Small intestine (tissue), 7 donors: ENCODE measurements at regions not wholly inside any gene's neighbourhood (a gene's known extent, or its start where the extent isn't known, plus 50 kb on each side); places are given as distances from the start of the nearest gene placed in this dataset.

Experiments
- DNase-seq, 2 donors: peaks; one replicate each; pipeline versions ENCODE4 v3.0.0 to v3.0.0-alpha.2; 2013
- FAIRE-seq: peaks from 2 replicates; lab custom pipeline; 2012; peaks lifted over from hg19 to GRCh38; lab: Jason Lieb, UNC
- H3K27ac ChIP-seq, 3 donors: one replicate each; pipeline ENCODE4 v1.5.1; 2013; ENCODE audit warnings: low read length in 2 of 3, mild to moderate bottlenecking in 2 of 3, control low read depth in 1 of 3, inconsistent platforms in 1 of 3, low read depth in 1 of 3, moderate library complexity in 1 of 3
- H3K27me3 ChIP-seq, 3 donors: one replicate each; pipeline ENCODE4 v1.6.1; 2013; ENCODE audit warnings: low read length in 3 of 3, inconsistent platforms in 1 of 3; ENCODE audit not compliant: control insufficient read depth in 3 of 3, insufficient read depth in 3 of 3
- H3K36me3 ChIP-seq, 3 donors: one replicate each; pipeline ENCODE4 v1.6.1; 2013; ENCODE audit warnings: low read length in 3 of 3, inconsistent platforms in 1 of 3, low read depth in 1 of 3, mild to moderate bottlenecking in 1 of 3, moderate library complexity in 1 of 3; ENCODE audit not compliant: control insufficient read depth in 3 of 3, insufficient read depth in 2 of 3
- H3K4me1 ChIP-seq, 3 donors: one replicate each; pipeline ENCODE4 v1.6.1; 2013; ENCODE audit warnings: low read length in 2 of 3, inconsistent platforms in 1 of 3, low read depth in 1 of 3, mild to moderate bottlenecking in 1 of 3, moderate library complexity in 1 of 3; ENCODE audit not compliant: control insufficient read depth in 3 of 3, insufficient read depth in 2 of 3
- H3K4me3 ChIP-seq, 3 donors: one replicate each; pipeline ENCODE4 v1.5.1; 2013; ENCODE audit warnings: low read length in 3 of 3, control low read depth in 1 of 3, inconsistent platforms in 1 of 3, low read depth in 1 of 3, mild to moderate bottlenecking in 1 of 3, moderate library complexity in 1 of 3
- H3K9me3 ChIP-seq, 2 donors: one replicate each; pipeline ENCODE4 v1.6.1; 2013; ENCODE audit warnings: low read depth in 1 of 2, low read length in 1 of 2; ENCODE audit not compliant: control insufficient read depth in 2 of 2, insufficient read depth in 1 of 2
- WGBS, 3 donors: extraction: QIAGEN DNeasy Blood & Tissue Kit; methylation state at CpG; one replicate each; pipeline ENCODE4 v1.1.7; 2013; 5-methylcytosine and 5-hydroxymethylcytosine counted together
- donor health status: healthy with polysubstance abuse.
- donor health status: control.
- donor health status: control.
- donor health status: Bipolar disorder and iron deficiency.
- donor health status: healthy.

DNA sequence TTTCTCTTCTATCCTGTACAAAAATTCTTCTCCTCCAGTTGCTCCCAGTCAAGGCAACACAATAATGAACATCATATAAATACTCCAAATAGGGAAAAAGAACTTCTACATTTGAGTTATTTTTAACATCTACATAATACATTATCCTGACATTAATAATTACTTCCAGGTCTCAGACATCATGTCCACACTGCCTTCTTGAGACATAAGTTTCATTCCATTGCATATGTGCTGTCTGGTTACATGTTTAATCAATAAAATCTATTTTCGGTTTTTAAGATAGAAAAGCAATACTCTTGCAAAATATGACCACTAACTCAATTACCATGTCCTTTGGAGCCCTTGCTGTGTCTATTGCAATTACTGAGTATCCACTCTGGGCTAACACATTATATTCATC, 881.9 kb downstream of the GALC start:
- Histone ChIP-seq H3K27me3 (no peaks in the 10 kb centered on the region), H3K27ac (no peak overlapping the region), H3K9me3 (no peaks in the 10 kb centered on the region), H3K36me3 (no peaks in the 10 kb centered on the region), H3K4me3 (no peak overlapping the region), H3K4me1 (no peaks in the 10 kb centered on the region)
- DNase-seq (no peak), FAIRE-seq (no peak)
- 68 to 85% (median 77%) methylated on average over 1 of the region's 1 CpG for WGBS, 3 donors

DNA sequence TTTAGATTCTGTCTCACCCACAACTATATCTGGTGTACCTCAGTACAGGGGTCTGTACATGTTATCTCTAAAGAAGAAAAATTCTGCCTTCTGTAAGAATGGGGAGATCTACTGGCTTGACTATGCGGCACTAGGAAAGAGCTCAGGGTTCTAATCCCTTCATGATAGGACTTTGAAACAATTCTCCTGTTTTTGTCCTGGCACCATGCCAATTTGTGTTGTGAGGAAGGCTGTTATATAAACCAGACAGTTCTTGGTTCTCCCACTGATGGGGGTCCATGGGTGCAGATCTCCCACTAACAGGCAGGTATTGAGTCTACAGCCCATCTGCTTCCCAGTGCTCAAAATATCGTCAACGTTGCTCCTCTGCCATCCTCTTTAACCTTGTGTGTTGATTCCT, 883.7 kb downstream of the GALC start:
- no peak overlapping the region for H3K27ac ChIP-seq
- H3K9me3 ChIP-seq: no peaks in the 10 kb centered on the region
- no peaks in the 10 kb centered on the region for H3K4me1 ChIP-seq
- no peak overlapping the region for H3K4me3 ChIP-seq
- DNase-seq (no peak), FAIRE-seq (no peak)
- H3K27me3 ChIP-seq: no peaks in the 10 kb centered on the region
- WGBS, 3 donors: 88 to 92% (median 91%) methylated on average over 3 of the region's 3 CpGs
- H3K36me3 ChIP-seq: no peaks in the 10 kb centered on the region

DNA sequence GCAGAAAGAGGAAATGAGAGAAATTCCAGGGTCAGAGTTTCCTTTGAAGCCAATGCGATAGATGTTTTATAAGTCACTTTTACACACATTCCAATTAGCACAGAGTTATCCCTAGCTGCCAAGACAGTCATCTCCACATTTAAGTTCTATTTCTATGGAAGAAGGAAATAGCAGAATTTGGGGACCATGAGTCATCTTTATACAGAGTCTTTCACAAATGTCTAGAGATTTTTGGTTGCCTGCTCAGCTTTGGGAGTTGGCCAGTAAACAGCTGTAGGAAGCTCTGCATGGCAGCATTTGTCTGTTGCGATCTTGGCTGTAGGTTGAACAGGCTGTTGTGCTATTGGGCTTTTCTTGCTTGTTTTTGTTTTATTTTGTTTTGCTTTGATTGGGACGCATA, 884.3 kb downstream of the GALC start:
- 79 to 88% (median 79%) methylated on average over 3 of the region's 3 CpGs for WGBS, 3 donors
- no peak overlapping the region for H3K27ac ChIP-seq
- no peaks in the 10 kb centered on the region for H3K36me3 ChIP-seq
- no peak for FAIRE-seq
- H3K4me1 ChIP-seq: no peaks in the 10 kb centered on the region
- no peaks in the 10 kb centered on the region for H3K9me3 ChIP-seq
- no peak for DNase-seq
- no peak overlapping the region for H3K4me3 ChIP-seq
- no peaks in the 10 kb centered on the region for H3K27me3 ChIP-seq

DNA sequence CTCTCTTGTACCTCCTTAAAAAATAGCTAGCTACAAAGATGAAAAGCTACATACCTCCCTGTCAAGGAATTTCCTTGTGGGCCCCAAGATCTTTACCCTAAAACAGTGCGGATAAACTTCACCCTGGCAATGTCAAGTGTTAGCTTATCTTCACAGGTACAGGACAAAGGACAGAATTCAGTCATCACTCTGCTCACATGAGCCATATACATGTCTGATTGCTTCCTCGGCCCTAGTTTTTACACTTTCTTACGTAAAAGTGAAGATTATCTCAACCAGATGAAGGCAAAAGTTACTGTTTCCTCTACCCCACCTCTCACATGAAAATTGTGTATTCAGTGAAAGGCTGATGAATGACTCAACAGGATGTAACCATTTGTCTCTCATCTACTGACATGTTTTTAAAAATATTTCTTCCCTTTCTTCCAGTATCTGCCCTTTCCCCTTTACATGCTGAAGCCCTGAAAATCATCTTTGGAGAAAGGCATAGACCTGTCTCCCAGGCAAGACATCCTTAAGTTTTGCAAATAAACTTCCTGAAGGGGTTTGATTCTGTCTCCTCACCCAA, 890.1 kb downstream of the GALC start:
- no peaks in the 10 kb centered on the region for H3K9me3 ChIP-seq
- H3K27ac ChIP-seq: peak overlapping the region in 1 of 3 donors; percentile 19
- 19 to 55% (median 45%) methylated on average over 3 of the region's 3 CpGs for WGBS, 3 donors
- H3K27me3 ChIP-seq: no peaks in the 10 kb centered on the region
- H3K4me3 ChIP-seq: no peak overlapping the region
- no peak for FAIRE-seq
- peak in 1 of 2 donors; percentile 62 for DNase-seq
- H3K36me3 ChIP-seq: no peaks in the 10 kb centered on the region
- no peaks in the 10 kb centered on the region for H3K4me1 ChIP-seq

DNA sequence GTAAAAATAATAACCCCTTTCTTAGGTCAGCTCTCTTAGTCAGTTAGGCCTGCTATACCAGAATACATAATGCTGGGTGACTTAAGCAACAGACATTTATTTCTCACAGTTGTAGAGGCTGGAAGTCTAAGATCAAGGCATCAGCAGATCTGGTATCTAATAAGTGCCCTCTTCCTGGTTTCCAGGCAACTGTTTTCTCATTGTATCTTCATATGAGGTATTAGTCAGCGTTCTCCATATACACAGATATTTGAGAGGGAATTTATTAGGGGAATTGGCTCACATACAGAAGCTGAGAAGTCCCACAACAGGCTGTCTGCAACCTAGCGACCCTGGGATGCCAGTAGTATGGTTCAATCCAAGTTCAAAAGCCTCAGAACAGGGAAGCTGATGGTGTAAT, 896.0 kb downstream of the GALC start:
- Histone ChIP-seq H3K4me3 (no peak overlapping the region), H3K9me3 (no peaks in the 10 kb centered on the region), H3K27ac (no peak overlapping the region), H3K27me3 (no peaks in the 10 kb centered on the region), H3K36me3 (no peaks in the 10 kb centered on the region), H3K4me1 (no peaks in the 10 kb centered on the region)
- WGBS, 3 donors: 20 to 58% (median 39%) methylated on average over 2 of the region's 2 CpGs
- FAIRE-seq (no peak), DNase-seq (peak in 1 of 2 donors; percentile 40)

DNA sequence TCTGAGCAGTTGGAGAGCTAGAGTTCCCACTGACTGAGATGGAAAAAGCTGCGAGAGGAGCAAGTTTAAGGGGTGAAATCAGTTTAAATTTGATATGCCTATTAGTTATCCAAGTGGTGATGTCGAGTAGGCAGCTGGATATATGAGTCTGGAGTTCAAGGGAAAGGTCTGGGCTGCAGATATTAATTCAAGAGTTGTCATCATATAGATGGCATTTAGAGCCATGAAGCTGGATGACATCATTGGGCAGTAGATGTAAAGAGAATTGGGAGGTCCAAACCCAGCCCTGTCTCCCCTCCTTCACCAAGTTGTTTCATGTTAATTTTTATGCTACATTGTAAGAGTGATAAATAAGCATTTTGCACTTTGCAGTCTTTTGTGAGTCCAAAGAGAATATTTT, 898.1 kb downstream of the GALC start:
- Histone ChIP-seq H3K4me3 (no peak overlapping the region), H3K4me1 (no peaks in the 10 kb centered on the region), H3K9me3 (no peaks in the 10 kb centered on the region), H3K36me3 (no peaks in the 10 kb centered on the region), H3K27me3 (no peaks in the 10 kb centered on the region), H3K27ac (no peak overlapping the region)
- WGBS, 3 donors: 69 to 72% (median 69%) methylated on average over 2 of the region's 2 CpGs
- DNase-seq (no peak), FAIRE-seq (no peak)

DNA sequence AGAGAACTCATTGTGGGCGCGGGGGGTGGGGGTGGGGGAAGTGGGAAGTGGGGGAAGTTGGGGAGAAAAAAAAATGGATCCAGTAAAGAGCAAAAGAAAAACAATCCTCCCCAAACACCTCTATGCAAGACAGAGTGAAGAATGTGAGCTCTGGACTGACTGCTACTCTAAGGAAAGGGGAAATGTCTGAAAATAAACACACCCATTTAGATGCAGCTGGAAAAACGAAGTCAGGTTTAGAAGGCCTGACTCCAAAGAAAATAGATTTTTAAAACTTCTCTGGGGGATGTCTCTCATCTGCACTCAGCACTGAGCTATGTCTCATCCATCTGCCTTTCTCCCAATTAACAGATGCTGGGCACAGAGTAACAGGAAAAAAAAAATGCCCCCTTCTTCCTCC, 904.4 kb downstream of the GALC start:
- WGBS, 3 donors: 32 to 38% (median 37%) methylated on average over 3 of the region's 3 CpGs
- peaks cover 0 to 1% of the 10 kb centered on the region in 2 donors for H3K9me3 ChIP-seq
- DNase-seq (no peak), FAIRE-seq (no peak)
- H3K27me3 ChIP-seq: no peaks in the 10 kb centered on the region
- H3K36me3 ChIP-seq: no peaks in the 10 kb centered on the region
- no peaks in the 10 kb centered on the region for H3K4me1 ChIP-seq
- no peak overlapping the region for H3K4me3 ChIP-seq
- H3K27ac ChIP-seq: no peak overlapping the region

DNA sequence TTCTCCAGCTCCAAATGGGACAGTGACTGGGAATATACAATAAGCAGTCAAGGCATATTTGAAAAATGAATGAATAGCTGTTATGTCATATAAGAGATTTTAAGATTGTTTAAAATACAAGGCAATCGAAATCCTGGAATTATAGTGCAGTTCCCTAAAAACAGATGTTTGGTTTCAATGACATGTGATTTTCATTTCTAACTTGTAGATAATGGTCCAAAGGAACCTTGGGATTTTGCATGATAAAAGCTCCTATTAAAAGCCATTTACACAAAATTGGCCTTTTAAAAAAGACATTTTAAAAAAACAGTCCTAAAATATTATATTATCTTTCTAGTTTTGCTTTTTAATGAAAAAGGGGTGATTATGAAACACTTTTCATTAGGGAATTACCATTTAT, 905.1 kb downstream of the GALC start:
- Histone ChIP-seq H3K27me3 (no peaks in the 10 kb centered on the region), H3K9me3 (peaks cover 0 to 1% of the 10 kb centered on the region in 2 donors), H3K36me3 (no peaks in the 10 kb centered on the region), H3K27ac (no peak overlapping the region), H3K4me3 (no peak overlapping the region), H3K4me1 (no peaks in the 10 kb centered on the region)
- FAIRE-seq: no peak
- 61 to 64% (median 64%) methylated on average over 1 of the region's 1 CpG for WGBS, 3 donors
- no peak for DNase-seq

DNA sequence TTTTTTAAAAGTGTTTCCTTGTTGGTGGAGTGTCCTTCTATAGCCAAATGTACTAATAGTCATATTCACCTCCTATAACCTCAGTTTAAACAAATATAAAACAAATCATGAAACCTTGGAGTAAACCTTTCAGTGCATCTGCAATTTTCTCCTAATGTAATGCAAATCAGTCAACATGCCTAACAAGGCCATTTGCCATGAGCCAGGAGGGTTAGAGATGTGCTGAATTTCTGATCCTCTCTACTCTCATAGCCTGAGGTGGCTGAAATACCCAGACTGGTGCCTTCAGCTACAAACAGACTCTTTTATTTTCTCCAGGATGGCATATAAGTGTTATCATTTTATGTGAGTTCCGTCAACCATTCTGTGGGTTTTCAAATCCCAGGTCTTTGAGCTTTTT, 908.1 kb downstream of the GALC start:
- no peak overlapping the region for H3K4me3 ChIP-seq
- no peak overlapping the region for H3K27ac ChIP-seq
- H3K9me3 ChIP-seq: peaks cover 0 to 1% of the 10 kb centered on the region in 2 donors
- no peaks in the 10 kb centered on the region for H3K27me3 ChIP-seq
- no peak for FAIRE-seq
- H3K4me1 ChIP-seq: no peaks in the 10 kb centered on the region
- DNase-seq: no peak
- no peaks in the 10 kb centered on the region for H3K36me3 ChIP-seq
- 88 to 90% (median 88%) methylated on average over 1 of the region's 1 CpG for WGBS, 3 donors
